ENCODE measurements at regions not wholly inside any gene's neighbourhood (a gene's known extent, or its start where the extent isn't known, plus 50 kb on each side); places are given as distances from the start of the nearest gene placed in this dataset.
"Not testable (repeated sequence)": the region's sequence is repeated elsewhere in the genome, so short reads cannot be mapped to it uniquely, and the experiment has no call there.

- H3K4me1 Mint-ChIP-seq (ENCODE audit: insufficient read depth, unreplicated experiment) = peaks cover 6% of the 10 kb centered on the region
- CTCF ChIA-PET = no interaction called here
- H3K27ac Mint-ChIP-seq (ENCODE audit: low read depth, unreplicated experiment) = no peak overlapping the region
- no peak overlapping the region for H3K4me3 Mint-ChIP-seq (ENCODE audit: unreplicated experiment)
- no peaks in the 10 kb centered on the region for H3K36me3 Mint-ChIP-seq (ENCODE audit: insufficient read depth, unreplicated experiment)
- BruUV-seq (replicated peaks) = no TSS peak
- DNase-seq (ENCODE audit: unreplicated experiment) = peak; percentile 91
- H3K27me3 Mint-ChIP-seq (ENCODE audit: insufficient read depth, unreplicated experiment) = no peaks in the 10 kb centered on the region
- POLR2A ChIA-PET = no interaction called here
- intact Hi-C loops (cut with micrococcal nuclease) = loop anchor here (1.0 to 5.0 kb wide), 5 partner anchors 285 to 903 kb away; partner anchors contain the start of gene VBP1
- TF ChIP-seq CTCF (IDR thresholded peaks at IDR 0.05; ENCODE audit: unreplicated experiment) = peak; percentile 61
- H3K9me3 Mint-ChIP-seq (ENCODE audit: unreplicated experiment) = peaks cover 15% of the 10 kb centered on the region
Measured at GRCh38 chrX:155819966-155820491, 61.1 kb upstream of the VAMP7 start.

- intact Hi-C loops (cut with micrococcal nuclease) = no loop called here
- POLR2A ChIA-PET = no interaction called here
- Mint-ChIP-seq H3K9me3 (ENCODE audit: unreplicated experiment) (peaks cover 15% of the 10 kb centered on the region), H3K27me3 (ENCODE audit: insufficient read depth, unreplicated experiment) (no peaks in the 10 kb centered on the region), H3K36me3 (ENCODE audit: insufficient read depth, unreplicated experiment) (no peaks in the 10 kb centered on the region), H3K4me3 (ENCODE audit: unreplicated experiment) (no peak overlapping the region), H3K4me1 (ENCODE audit: insufficient read depth, unreplicated experiment) (peaks cover 6% of the 10 kb centered on the region), H3K27ac (ENCODE audit: low read depth, unreplicated experiment) (no peak overlapping the region)
- CTCF ChIA-PET = no interaction called here
- no TSS peak for BruUV-seq (replicated peaks)
- TF ChIP-seq CTCF (IDR thresholded peaks at IDR 0.05; ENCODE audit: unreplicated experiment) = no peak
- peak; percentile 9 for DNase-seq (ENCODE audit: unreplicated experiment)
Measured at GRCh38 chrX:155819525-155819924, 61.6 kb upstream of the VAMP7 start.

- CTCF ChIA-PET; POLR2A ChIA-PET; H3K4me3 Mint-ChIP-seq (ENCODE audit: unreplicated experiment); H3K36me3 Mint-ChIP-seq (ENCODE audit: insufficient read depth, unreplicated experiment); DNase-seq (ENCODE audit: unreplicated experiment); intact Hi-C loops (cut with micrococcal nuclease); H3K27ac Mint-ChIP-seq (ENCODE audit: low read depth, unreplicated experiment); H3K4me1 Mint-ChIP-seq (ENCODE audit: insufficient read depth, unreplicated experiment); BruUV-seq (replicated peaks); H3K27me3 Mint-ChIP-seq (ENCODE audit: insufficient read depth, unreplicated experiment): not testable (repeated sequence)
- peaks cover 15% of the 10 kb centered on the region for H3K9me3 Mint-ChIP-seq (ENCODE audit: unreplicated experiment)
Measured at GRCh38 chrX:155814391-155814790, 66.8 kb upstream of the VAMP7 start.

GRCh38 chrX:155779831-155780230, 101.3 kb upstream of the VAMP7 start:
- no peak overlapping the region for H3K4me3 Mint-ChIP-seq (ENCODE audit: unreplicated experiment)
- POLR2A ChIA-PET = no interaction called here

More at GRCh38 chrX:155779831-155780230, 101.3 kb upstream of the VAMP7 start:
- Mint-ChIP-seq H3K9me3 (ENCODE audit: unreplicated experiment) (peaks cover 20% of the 10 kb centered on the region), H3K4me1 (ENCODE audit: insufficient read depth, unreplicated experiment) (no peaks in the 10 kb centered on the region), H3K36me3 (ENCODE audit: insufficient read depth, unreplicated experiment) (no peaks in the 10 kb centered on the region), H3K27ac (ENCODE audit: low read depth, unreplicated experiment) (no peak overlapping the region), H3K27me3 (ENCODE audit: insufficient read depth, unreplicated experiment) (no peaks in the 10 kb centered on the region)
- no peak for TF ChIP-seq CTCF (IDR thresholded peaks at IDR 0.05; ENCODE audit: unreplicated experiment)
- CTCF ChIA-PET = no interaction called here
- no TSS peak for BruUV-seq (replicated peaks)
- no peak for DNase-seq (ENCODE audit: unreplicated experiment)
- intact Hi-C loops (cut with micrococcal nuclease) = no loop called here
